DMS53 (cell line): ENCODE measurements at regions not wholly inside any gene's neighbourhood (a gene's known extent, or its start where the extent isn't known, plus 50 kb on each side); places are given as distances from the start of the nearest gene placed in this dataset.

ENCODE experiments used
- DNase-seq: peaks from one replicate; lab custom pipeline; 2025; lab: John Stamatoyannopoulos, UW

DNA sequence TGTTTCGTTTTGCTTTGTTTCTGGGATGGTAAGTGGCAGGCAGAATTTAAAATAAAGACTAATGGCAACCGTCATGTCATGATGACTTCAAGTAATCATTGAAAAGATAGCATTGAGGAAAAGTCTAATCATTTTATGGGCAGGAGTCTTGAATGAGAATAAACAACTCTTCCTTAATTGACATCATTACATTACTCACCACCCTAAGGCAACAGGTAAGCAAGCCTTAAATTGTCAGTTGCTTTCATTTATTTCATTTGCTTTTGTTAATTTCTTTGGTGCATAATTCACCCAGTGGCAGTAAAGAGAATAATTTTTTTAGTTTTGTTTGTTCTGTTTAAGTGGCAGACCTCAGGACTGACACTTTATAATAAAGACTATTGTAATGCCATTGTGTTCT is 669.0 kb downstream of the RWDD3 start:
- no peak for DNase-seq

DNA sequence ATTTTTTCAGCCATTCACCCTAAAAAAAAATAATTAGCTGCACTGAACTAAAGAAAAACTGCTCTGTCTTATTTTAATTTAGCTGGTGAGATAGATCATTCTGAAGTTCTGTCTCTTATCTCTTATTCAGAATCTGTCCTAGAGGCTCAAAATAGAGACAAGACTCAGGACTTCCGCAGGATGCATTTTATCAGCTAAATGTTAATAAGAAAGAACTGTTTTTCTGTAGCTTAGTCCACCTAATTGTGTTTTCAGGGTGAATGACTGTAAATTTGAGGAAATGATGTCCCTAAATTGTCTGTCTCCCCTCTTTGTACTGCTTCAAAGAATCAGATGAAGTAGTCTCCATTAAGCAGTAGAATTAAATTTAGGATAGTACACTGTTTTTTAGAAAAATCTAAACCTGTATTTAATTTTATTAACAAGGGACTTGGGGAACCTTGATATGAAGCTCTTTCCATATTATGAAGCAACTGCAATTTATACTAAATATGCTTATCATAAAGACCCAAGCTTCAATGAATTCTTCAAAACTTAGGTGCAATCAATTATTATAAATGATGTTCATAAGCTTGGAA is 671.9 kb downstream of the RWDD3 start:
- no peak for DNase-seq

DNA sequence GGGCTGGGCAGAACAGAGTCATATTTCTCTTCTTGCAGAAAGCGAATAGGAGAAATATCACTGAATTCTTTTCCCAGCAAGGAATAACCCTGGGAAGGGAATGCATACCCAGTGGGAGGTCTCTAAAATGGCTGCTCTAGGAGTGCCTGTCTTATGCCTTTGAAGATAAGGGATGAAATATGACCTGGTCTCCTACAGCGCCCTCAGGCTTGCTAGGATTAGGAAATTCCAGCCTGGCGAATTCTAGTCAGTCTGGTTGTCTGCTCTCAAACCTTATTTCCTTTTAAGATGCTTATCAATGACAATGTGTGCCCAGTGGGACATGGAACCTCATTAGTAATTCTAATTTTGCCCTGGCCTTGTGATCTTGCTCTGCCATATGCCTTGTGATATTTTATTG is 677.7 kb downstream of the RWDD3 start:
- DNase-seq = peak; percentile 49

DNA sequence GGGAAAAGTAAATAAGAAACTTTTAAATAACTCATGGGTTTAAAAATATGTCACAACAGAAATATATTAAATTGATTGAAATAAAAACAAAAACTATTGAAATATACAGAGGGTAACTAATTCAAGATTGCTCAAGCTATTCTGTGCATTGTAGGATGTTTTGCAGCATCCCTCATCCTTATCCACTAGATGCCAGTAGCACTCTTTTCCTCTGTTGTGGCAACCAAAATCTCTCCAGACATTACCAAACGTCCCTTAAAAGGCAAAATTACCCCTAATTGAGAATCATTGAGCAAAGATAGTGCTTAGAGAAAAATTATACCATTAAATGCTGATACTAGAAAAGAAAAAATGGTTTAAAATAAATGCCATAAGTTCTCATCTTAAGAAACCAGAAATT is 682.6 kb downstream of the RWDD3 start:
- peak; percentile 66 for DNase-seq

DNA sequence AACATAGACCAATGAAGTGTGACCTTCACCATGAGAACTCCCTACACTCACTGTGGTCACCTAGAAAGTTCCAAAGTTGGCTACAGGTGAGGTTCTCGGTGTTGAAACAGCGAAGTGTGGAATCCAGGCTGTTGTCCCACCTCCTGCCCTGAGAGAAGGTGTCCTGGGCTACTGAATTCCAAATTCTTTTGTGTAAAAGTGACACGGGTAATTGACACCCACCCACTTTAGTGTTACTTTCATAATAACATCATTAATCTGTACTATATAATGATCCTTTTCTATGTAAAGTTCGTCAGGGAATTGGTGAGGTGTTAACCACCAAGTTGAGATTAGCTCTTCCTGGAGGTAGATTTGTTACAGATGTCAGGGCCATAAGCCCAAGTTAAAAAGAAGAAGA is 690.7 kb downstream of the RWDD3 start:
- no peak for DNase-seq

DNA sequence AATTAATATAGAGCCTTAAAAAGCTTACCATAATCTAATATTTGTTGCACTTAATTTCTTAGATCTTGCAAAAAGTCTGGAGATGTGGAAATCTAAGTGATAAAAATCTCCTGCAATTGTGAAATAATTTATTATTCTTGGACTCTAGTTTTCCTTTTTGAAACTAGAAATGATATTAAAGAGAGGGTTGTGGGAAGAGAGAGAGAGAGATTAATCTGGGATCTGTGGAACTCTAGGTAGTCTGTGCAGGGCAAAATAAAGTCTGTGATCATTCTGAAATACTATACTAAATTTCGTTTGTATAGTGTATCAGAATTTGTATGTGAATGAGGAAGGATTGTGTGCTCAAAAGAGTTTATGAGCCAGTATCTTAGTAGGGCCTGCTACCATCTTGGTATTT is 692.3 kb downstream of the RWDD3 start:
- no peak for DNase-seq

DNA sequence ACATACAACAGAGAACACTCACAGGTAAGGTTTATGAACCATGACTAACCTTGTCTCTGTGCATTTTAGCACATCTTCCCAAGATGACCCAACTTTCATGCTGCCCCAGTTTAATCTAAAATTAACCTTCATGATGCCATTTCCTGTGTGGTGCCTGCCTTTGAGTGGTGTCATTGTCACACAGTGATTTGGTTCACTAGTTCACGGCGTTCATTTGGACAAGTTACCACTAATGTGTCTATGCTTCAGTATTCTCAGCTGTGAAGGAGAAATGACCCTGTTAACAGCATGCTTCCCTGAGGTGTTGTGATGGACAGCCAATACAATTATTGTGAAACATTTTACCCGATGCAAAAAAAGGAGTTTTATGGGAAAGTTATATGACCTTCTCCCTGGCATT is 693.1 kb downstream of the RWDD3 start:
- DNase-seq = no peak

DNA sequence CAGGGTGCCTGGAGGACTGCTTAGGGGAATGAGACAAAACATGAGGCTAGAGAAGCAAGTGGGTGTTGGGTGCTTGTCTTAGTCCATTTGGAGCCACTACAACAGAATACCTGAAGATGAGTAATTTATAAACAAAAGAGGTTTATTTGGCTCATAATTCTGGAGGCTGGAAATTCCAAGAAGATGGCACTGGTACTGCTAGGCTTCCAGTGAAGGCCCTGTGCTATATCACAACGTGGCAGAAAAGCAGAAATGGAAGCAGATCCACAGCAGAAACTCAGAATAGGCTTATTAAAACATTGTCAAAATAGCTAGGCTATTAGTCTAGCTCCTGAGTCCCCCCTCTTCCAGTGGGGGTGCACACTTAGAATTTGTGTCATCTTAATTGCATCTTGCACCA is 701.7 kb downstream of the RWDD3 start:
- no peak for DNase-seq

DNA sequence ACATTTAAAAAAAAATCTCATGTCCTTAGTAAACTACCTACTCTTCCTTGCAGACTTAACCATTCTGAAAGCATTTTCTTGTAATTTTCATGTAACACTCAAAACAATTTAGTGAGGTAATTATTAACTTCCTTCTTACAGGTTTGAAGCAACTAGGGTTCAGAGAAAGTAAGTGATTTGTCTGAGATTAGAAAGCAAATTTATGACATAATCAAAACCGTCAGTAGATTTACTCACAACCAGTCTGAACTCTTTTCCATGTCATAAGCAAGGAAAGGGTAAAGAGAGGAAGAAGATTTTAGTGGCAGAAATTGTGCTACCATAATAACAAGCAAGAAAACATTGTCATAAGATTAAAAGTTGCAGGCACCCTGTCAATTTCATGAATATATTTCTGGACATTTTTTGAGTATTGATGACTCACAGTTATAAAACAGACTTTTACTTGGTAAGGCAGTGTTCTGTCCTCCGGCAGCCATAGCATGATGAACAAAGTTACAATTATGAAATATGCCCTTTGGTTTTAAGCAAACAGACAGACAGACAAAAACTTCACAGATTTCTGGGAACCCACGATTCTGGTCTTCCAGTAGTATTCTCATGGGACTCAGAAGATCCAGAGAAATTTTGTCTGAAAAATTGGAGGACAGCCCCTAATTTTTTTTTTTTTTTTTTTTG is 707.2 kb downstream of the RWDD3 start:
- DNase-seq = no peak

DNA sequence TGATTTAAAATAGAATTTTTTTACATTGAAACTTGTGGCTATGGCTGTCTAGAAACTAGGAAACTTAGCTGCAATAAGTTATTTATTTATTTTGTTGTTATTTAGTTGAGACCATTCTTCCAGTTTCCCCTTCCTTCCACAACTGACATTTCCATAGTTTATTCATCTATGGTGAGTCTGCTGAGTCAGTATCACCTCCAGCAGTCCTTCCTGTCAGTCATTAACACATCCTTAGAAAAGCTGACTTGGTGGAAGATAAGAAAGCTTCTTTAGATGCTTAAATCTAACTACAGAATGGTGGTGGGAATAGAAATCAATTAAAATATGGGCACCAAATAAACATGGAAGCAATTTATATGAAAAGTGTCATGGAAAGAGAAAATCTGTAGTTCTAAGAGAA is 714.0 kb downstream of the RWDD3 start:
- DNase-seq = no peak

DNA sequence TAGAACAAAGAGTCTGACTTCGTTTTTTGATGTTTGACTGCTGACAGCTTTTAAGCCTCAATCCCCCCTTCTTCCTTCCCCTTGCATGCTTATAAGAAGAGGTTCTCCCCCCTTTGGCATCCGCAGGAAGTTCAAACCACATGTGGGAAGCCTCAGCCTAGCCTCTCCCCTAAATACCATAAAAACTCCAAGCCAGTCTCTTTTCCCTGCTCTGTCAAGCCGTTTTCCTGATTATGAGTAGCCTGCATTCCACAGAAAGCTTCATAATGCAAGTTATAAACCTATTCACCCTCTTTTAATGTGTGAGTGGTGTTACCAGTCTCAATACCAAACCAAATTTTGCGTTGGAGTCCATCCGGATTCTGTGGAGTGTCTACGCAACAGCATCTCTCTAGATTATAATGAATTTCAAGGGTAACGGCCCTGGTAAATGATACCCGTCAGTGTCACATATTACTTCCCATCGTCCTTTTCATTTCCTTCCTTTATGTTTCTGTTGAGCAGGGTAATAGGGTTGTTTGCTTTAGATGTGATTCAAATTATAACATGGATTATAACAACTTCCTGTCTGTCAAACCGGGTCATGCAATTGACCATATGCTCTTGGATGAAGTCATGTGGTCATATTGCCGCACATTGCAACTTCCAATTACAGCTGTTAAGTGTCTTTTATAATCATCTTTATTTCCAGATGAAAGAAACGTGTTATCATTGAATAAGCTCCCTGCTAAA is 717.5 kb downstream of the RWDD3 start:
- no peak for DNase-seq

DNA sequence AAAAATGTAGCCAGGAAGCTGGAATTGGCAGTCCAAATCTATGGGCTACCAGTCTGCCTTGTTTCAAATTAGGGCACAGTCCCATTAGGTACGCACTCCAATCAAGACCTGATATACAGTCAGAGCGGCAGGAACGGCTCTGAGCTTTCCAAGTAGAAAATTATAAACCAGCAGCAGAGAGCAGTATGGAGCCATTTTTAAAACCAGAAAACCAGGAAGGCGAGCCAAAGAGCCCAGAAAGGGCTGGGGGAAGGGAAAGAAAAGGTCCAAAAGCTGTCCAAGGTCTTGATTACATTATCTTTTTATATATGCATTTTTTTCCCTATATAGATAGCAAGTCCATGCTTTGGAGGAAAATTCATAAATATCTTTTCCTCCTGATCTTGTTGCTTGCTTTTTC is 719.0 kb downstream of the RWDD3 start:
- DNase-seq = peak; percentile 61

DNA sequence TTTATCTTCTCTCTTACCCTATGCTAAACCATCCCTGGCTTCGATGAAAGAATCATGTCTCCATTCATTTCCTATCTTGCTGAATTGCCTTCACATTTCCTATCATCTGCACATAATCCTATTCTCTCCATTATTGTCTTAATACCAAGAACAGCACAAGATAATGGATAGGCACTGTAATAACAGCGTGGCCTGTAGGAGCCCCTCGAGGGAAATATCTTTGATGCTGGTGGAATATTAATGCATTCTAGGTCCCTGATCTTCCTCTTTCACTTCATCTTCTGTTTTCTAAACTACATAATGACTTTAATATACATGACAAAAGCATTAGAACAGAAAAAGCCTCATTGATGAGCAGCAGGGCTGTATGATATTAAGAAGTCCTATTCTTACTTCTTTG is 720.6 kb downstream of the RWDD3 start:
- DNase-seq = no peak

DNA sequence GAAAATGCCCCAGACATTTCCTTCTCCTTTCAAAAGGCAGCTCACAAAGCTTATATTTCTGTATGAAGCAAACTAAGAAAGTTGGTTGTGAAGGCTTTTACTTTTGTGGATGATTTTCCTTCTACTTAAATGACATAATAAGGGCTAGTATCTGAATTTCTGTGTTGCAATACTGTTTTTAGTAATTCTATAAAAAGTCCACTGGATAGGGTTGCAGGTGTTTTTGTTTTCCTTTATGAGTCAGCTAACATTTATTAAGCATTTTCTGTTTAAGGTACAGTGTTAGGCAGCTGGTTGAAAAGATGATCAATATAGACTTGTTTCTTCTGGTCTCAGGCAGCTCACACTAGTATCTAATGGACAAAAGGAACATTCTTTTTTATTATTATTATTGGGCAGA is 722.2 kb downstream of the RWDD3 start:
- DNase-seq = peak; percentile 28

DNA sequence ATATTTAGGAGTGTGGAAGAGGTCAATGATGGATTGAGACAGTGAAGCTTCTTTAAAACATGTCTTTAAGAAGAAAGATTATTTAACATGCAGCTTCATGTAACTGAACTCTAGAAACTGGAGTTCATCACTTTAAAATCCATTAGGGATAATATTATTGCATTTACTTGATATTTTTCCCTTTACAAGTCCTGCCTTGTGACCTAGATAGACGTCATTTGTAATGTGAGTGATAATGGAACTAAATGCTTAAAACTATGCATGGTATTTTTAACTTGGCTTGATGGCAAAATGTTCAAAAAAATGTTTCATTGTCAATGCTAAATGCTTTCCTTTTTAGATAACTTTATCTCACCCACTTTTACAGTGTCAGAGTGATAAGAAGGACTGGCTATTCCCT is 723.7 kb downstream of the RWDD3 start:
- DNase-seq = no peak

DNA sequence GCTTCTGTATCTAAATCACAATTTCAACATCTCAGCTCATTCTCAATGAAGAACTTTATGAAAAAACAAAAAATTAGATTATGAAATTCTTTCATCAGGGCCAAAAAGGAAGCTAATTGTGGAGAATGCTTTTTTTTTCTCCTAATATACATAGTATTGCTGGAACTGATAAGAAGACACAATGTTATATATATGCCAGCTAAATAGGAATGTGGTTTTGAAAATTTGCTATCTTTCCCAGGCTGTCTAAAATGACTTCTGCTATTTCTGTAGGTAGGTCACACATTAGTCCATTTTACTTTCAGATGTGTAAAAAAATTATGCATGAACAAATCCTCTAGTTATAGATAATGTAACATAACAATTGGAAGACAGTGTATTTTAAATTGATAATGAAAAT is 732.9 kb downstream of the RWDD3 start:
- no peak for DNase-seq

DNA sequence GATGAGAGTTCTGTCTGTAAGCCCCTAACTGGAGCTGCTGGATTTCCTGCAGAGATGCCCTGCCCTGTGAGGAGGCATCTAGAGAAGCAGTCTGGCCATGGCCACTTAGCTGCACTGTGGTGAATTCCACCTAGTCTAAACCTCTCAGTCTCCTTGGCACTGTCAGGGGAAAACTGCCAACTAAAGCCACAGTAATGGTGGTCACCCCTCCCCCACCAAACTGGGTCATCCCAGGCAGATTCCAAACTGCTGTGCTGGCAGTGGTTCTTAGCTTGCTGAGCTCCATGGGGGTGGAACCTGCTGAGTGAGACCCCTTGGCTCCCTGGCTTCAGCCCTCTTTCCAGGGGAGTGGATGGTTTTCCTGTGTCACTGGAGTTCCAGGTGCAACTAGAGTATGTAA is 740.6 kb downstream of the RWDD3 start:
- DNase-seq = no peak

DNA sequence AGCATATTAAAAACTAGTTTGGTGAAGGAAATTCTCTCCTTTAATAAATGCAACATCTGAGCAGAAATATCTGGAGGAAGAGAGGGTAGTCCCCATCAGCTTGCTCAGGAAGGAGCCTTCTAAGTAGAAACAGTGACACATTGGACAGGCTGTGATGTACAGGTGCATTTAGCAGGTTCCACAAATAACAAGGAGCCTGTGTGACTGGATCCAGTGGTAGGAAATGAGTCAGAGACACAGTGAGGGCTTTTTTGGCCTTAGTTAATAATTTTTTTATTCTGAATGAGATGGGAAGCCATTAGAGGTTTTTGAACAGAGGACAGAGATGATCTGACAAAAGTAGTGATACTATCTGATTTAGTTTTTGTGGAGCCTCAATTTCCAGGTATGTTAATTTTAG is 738.9 kb upstream of the PTBP2 start:
- DNase-seq = peak; percentile 44

DNA sequence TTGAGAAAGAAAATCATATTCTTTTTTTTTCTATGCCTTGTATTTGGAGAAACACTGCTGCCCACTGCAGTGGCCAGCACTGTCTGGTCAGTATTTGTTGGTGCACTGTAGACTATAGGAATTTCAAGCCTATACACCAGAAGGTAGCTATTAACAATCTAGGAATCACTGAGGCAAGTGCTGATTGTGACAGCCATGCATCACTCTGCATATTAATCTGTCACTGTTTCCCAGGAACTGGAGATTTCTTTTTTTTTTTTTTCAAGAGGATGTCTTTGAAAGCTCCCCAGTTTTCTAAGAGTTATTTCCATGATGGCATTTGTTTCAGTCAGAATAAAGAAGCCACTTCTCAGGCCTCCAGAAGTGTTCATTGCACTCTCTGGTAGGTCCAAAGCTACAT is 737.8 kb upstream of the PTBP2 start:
- no peak for DNase-seq

DNA sequence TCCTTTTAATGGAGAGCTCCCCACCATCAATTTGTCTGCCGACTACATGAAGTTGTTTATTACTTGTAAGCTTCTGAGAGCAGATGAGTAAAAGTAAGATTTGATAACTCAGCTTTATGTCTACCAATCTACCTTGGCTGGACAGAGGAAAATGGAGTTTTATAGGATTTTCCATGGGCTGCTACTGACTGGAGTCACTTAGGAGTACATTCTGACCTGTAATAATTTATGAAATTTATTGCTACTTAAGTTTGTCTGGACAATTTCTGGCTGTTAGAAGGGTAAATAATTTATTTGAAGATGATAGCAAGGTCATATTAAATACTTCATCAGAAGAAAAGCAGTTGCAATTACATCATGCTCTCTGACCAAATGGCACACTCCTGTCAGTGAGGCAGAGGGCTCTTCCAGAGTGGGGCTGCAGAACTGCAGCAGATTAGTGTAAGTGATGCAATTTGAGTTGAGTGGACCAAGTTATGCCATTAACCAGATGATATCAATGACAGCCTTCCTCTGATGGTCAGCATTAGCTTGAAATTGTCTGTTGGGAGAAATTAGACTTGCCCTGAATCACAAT is 736.7 kb upstream of the PTBP2 start:
- no peak for DNase-seq

DNA sequence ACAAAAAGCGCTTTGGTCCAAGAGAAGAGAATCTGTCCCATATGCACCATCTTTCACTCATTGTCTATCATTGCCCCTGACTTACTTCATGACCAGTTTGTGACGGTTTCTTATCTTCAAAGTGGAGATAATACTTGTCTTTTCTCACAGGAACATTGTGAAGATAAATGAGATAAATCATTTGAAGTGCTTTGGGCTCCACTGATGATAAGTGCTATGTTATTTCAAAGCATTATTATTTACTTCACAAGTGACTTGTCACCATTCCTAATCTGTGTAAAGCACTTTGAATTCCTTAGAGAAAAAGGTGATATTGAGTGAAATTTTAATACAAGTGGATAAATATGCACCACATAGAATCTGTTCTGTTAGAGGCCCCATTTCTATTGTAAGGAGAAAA is 731.6 kb upstream of the PTBP2 start:
- no peak for DNase-seq

DNA sequence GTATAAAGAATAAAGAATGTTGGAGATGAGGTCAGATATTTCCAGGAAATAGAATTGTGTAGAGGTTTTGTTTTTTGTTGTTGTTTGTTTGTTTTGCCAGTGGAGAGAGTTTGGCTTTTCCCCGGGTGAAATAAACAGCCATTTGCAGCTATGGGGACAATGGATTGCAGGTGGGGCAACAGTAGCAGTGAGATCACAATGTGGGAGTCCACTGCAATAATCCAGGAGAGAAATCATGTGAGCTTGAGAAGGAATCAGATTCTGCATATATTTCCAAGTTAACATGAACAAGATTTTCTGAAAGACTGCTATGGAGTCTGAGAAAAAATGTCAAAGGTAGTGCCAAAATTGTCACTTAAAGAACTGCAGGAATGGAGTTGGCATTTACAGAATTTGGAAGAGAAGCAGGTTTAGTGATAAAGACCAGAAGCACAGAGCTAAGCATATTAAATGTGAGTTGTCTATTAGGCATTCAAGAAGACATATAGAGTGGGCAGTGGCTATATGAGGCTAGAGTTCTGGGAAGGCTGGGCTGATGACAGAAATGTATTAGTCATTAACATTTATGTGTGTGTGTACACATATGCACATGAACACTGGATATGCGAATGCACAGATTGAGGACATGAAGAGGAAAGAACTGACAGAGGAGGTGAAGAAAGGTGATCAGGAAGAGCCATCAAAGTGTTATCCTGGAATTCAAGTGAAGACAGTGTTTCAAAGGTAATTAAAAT is 729.6 kb upstream of the PTBP2 start:
- DNase-seq = no peak

DNA sequence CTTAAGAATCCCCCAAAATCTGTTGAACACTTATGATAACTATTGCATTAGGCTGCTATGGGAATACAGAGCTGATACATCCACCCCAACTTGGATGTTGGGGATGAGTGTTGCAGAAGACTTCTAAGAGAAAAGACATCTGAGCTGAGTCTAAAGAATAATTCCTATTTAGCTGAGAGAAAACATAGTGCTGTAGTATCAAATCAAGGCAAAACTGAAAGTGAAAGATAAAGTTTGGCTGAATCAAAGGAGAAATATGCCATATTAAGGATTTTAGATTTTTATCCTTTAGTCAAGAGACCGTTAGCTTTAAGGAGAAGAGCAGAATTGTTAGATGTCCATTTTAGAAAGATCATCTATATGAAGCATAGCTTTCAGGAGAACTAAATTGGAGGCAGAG is 726.9 kb upstream of the PTBP2 start:
- no peak for DNase-seq
